T47D (cell line): ENCODE measurements at regions not wholly inside any gene's neighbourhood (a gene's known extent, or its start where the extent isn't known, plus 50 kb on each side); places are given as distances from the start of the nearest gene placed in this dataset.
"Not testable (repeated sequence)": the region's sequence is repeated elsewhere in the genome, so short reads cannot be mapped to it uniquely, and the experiment has no call there.

Experiments used
- DNase-seq, 2 experiments: peaks; one replicate each; pipeline versions ENCODE4 v3.0.0 to v3.0.0-alpha.2; 2011 to 2012; ENCODE audit warnings: low read depth in 1 of 2, low spot score in 1 of 2
- JUND ChIP-seq: IDR thresholded peaks from 2 replicates; pipeline ENCODE4 v1.6.1; 2012; ENCODE audit warnings: low read depth
- in situ Hi-C: cut with HindIII; loops from 2 replicates; pipeline ENCODE4 v1.10.0; 2016; ENCODE audit warnings: low sequenced_read_pairs, low pct_unique_long_range_greater_than_20kb

DNA sequence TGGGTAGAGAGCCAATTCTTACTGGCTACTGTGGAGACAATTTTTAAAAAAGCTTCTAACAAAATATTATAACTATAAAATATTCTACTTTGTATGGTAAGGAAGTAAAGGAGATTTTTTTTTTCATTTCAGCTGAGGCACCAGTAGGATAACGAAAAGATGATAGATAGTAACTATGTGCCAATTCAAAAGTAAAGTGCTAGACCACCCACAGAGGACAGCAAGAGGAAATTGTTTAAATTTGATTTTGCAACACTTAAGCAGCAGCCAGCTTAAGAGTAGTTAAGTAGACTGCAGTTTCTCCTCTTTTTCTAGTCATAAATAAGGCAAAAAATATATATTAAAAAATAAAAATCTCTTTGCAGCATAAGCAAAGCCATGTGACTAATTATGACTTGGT is 1539.3 kb upstream of the ACO1 start:
- TF ChIP-seq JUND: no peak
- DNase-seq: no peak
- in situ Hi-C loops: no loop called here

DNA sequence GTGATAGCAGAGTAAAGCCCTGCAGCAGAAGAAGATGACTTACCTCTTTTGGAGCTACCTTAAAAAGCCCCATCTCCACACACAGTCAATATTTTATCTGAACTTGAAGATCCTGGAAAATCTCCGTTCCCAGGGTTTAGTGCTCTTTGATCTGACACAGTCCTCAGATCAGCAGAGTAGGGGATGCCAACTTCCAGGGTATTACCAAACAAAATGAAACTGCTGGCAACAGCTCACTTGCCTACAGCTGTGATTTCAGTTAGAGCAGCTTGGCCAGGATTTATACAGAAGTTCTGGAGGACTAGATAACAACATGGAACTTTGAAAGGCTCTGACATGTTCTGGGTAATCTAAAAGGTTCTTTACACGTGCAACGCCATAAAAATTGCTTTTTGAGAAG is 1537.8 kb upstream of the ACO1 start:
- DNase-seq: no peak
- no peak for TF ChIP-seq JUND
- in situ Hi-C loops: no loop called here

DNA sequence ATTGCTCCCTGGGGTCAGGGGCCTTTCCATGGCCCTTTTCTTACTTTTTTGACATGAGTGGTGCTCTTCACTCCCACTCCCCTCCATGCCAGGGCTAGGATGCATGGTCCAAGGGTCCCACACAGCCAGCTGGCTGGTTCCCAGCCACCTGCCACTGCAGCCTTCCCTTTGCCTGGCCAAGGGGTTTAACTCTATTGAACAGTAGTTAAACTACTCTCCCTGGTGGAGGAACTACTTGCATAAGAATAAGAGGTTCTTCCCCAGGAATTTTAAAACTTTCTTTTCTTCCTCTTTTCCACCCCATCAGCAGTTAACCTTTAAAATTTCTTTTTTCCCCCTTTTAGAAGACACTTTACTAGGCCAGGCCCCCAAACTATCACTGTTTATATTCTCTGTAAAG is 1532.8 kb upstream of the ACO1 start:
- no peak for TF ChIP-seq JUND
- in situ Hi-C loops: no loop called here
- no peak for DNase-seq

DNA sequence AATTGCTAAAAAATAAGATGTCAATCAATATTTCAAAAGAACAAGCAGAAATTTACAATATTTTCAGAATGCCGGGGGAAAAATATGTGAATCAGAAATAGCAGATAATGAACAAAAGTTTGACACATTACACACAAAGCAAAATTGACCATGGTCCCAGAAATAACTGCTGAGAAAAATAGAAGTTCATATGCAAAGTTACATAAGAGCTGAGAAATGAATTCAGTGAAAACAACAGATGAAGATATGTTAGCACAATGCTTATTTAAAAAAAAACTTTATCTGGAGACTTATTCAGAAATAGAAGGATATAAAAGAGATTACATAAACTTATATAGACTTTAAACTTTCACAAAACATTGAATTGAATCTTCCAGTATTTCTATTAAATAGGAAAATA is 1483.7 kb upstream of the ACO1 start:
- DNase-seq: no peak
- TF ChIP-seq JUND: no peak
- in situ Hi-C loops: no loop called here

DNA sequence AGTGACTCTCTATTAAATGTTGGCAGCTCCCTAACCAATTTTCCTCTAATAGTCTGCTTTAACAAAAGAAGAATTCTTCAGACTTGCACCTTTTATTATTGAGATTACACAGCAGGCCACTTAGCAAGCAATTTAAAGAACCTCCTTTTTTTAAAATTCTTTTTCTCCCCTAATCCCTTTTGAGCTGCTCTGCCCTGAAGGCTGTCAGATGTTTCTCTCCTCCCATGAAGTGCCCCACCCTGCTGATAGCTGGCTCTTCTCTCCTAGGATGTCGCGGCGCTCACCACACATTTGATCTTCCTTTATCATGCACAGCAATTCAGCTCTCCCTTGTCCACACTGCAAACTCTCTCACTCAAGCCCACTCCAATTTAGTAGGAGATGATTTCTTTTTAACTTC is 1471.1 kb upstream of the ACO1 start:
- no peak for DNase-seq
- in situ Hi-C loops: no loop called here
- TF ChIP-seq JUND: no peak

DNA sequence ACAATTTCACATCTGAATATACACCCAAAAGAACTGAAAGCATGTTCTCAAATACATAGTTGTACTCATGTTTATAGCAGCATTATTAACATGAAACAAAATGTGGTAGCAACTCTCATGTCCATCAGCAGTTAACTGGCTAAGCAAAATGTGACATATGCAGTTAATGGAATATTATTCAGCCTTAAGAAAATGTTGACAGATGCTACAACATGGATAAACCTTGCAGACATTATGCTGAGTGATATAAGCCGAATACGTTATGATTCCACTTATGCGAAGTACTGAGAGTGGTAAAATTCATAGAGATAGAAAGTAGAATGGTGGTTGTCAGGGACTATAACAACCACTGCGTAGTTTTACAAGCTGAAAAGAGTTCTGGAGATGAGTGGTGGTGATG is 1469.0 kb upstream of the ACO1 start:
- in situ Hi-C loops: no loop called here
- no peak for TF ChIP-seq JUND
- DNase-seq: no peak

DNA sequence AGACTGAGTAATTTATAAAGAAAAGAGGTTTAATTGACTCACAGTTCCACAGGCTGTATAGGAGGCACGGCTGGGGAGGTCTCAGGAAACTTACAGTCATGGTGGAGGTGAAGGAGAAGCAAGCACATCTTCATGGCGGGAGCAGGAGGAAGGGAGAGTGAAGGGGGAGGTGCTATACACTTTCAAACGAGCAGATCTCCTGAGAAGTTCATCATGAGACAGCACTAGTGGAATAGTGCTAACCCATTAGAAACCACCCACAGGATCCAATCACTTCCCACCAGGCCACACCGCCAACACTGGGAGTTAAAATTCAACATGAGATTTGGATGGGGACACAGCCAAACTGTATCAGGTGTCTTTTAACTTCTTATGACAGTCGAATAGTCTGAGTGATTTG is 1459.3 kb upstream of the ACO1 start:
- no peak for DNase-seq
- in situ Hi-C loops: no loop called here
- TF ChIP-seq JUND: no peak

DNA sequence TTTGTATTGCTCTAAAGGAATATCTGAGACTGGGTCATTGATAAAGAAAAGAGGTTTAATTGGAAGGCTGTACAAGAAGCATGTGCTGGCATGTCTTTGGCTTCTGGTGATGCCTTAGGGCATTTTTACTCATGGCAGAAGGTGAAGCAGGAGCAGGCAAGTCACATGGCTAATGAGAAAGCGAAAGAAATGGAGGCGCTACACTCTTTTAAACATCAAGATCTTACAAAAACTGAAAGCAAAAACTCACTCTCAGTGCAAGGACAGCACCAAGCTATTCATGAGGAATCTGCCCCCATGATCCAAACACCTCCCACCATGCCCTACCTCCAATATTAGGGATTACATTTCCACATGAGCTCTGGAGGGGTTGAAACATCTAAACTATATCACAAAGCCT is 1458.8 kb upstream of the ACO1 start:
- in situ Hi-C loops: no loop called here
- TF ChIP-seq JUND: no peak
- DNase-seq: no peak

DNA sequence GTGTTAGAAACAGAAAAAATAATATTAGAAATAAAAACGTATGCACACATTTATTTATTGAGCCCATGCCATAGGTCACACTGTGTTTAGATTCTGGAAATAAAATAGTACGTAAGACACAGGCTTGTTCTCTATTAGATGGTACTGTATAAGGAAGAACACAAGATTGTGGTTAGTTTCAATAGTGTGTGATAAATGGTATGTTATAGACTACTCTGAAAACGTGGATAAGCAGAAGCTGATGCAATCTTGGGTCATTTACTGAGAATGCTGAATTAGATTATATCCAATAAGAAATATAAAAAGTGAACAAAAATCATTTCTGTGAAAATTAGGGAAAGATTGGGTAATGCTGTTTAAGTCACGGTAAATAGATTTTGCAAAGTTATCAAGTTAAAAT is 1456.4 kb upstream of the ACO1 start:
- DNase-seq: no peak
- no peak for TF ChIP-seq JUND

DNA sequence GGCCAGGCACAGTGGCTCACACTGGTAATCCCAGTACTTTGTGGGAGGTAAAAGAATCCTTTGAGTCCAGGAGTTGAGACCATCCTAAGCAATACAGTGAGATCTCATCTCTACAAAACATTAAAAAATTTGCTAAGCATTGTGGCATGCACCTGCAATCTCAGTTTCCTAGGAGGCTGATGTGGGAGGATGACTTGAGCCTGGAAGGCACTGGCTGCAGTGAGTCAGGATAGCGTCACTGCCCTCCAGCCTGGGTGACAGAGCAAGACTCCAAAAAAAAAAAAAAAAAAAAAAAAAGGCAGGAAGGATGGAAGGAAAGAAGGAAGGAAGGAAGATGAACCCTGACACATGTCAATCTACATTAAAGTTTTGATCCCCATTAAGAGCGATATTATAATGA is 1452.2 kb upstream of the ACO1 start:
- TF ChIP-seq JUND: no peak
- in situ Hi-C loops: no loop called here
- no peak for DNase-seq

More for the DNA sequence above, 1456.4 kb upstream of the ACO1 start:
- in situ Hi-C loops: no loop called here

DNA sequence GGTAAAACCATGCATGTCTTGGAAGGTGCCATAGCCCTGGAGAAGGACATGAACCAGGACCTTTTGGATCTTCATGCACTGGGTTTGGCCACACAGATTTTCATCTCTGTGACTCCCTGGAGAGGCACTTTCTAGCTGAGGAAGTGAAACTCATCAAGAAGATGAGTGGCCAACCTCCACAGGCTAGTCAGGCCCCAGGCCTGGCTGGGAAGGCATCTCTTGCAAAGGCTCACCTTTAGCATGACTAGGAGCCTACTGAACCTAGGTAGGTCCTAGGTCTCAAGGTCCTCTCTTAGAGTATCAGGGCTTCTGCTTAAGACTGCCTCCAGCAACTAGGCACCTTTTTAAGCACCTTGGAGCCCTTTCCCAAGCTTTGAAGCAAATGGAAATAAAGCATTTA is 1448.7 kb upstream of the ACO1 start:
- no peak for TF ChIP-seq JUND
- no peak for DNase-seq
- in situ Hi-C loops: no loop called here

DNA sequence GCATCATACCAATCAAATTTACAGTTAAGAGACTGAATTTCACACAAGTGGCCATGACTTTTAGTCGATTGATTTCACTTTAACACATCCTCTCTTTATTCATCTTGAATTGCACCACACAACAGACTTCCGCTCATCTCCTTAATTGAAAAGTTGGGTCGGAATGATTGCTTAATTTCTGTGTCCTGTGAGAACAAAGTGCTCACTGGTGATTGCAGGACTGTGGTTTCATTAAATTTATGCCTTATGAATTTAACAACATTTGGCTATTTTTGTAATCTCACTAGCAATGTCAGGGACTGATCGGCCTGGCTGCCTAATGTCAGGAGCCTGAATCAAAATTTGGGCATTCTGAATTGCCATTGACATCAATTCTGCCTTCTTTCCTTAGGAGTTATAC is 1447.3 kb upstream of the ACO1 start:
- DNase-seq: no peak
- in situ Hi-C loops: no loop called here
- TF ChIP-seq JUND: no peak

DNA sequence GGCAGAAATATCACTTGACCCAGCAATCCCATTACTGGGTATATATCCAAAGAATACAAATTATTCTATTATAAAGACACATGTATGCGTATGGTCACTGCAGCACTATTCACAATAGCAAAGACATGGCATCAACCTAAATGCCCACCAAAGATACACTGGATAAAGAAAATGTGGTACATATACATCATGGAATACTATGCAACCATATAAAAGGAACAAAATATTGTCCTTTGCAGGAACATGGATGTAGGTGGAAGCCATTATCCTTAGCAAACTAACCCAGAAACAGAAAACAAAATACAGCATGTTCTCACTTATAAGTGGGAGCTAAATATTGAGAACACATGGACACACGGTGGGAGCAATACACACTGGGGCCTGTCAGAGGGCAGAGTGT is 1441.6 kb upstream of the ACO1 start:
- in situ Hi-C loops, DNase-seq: not testable (repeated sequence)

DNA sequence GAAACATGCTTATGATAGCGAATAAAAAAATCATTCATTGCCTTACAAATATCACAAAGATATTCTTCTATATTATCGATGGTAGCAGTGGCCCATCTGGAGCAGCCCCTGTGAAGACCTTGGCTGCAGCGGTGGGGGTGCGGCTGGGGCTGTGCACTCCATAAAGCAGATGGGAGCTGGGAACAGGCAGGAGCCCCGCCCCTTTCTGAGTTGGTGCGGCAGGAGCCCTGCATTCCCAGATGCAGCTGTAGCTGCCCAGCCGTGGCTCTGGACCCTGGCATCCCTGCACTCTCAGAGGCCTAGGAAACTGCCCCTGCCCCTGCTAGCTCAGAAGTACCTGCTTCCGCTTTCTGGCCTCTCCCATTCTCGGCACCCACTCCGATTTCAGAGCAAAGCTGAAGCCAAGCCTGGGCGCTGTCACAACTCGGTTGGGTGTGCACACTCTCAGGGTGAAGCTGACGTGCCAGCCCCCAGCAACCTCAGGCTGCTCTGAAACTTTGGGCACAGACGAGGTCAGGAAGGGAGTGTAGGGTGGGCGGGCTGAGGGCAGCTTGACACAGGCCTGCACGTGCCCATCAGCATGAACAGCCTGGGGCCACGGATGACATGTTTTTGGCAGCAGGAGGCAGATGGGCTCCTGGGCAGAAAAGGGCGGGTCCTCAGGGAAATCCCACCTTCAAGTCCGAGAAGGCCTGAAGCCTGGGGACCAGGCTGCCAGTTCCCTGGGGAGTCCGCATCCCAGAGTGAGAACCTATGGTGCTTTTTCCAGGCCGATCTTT is 1440.8 kb upstream of the ACO1 start:
- DNase-seq: no peak
- TF ChIP-seq JUND: no peak
- in situ Hi-C loops: no loop called here

DNA sequence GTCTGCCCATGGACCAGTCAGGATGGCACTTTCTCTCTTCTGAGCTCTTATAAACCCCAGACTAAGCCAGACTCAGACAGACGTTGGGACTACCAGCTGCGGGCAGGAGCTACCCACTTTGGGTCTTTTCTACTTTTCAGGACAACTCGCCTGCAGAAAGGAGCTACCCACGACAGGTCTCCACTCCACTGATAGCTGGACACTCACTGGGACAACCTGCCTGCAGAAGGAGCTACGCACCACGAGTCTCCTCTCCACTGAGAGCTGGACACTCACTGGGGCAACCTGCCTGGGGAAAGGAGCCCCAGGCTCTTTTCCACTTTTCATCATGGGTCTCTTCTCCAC is 1440.2 kb upstream of the ACO1 start:
- in situ Hi-C loops: no loop called here
- no peak for DNase-seq
- TF ChIP-seq JUND: no peak
